ENCODE measurements at regions not wholly inside any gene's neighbourhood (a gene's known extent, or its start where the extent isn't known, plus 50 kb on each side); places are given as distances from the start of the nearest gene placed in this dataset.

DNA sequence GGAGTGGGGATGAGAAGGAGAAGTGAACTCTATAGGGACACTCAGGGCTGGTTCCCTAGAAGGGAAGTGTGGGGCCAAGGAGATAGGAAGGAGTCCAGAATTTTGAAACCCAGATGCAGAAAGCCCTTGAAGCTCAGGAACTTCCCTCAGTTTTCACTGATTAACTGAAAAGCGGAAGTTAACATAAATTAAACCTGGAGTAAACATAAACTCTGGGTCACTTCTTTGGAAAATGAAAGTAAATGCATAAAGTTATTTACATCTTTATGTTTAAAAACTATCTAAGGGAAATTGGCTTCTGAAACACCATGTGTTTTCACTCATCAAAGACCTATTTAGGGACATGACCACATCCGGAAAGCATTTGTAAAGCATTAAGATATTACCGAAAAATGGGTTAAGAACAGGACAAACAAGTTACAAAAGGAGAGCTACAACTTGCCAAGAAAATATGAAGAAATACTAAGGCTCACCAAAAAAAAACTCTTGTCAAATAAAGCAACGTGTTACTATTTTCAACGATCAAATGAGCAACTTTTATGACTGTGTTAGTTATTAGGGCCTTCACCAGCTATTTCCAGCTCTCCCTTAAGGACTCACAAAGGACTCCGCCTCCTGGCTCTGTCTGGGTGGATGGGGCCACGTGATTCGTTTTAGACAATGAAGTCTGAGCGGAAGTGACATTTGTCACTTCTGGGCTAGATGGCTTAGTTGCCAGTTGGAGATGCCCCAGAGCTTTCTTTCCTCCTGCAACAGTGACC lies 439.1 kb upstream of the ZNF507 start:
- TF ChIP-seq ZFX (IDR thresholded peaks at IDR 0.05; ENCODE audit: borderline replicate concordance), result no peak
- TF ChIP-seq, protein P1, sequence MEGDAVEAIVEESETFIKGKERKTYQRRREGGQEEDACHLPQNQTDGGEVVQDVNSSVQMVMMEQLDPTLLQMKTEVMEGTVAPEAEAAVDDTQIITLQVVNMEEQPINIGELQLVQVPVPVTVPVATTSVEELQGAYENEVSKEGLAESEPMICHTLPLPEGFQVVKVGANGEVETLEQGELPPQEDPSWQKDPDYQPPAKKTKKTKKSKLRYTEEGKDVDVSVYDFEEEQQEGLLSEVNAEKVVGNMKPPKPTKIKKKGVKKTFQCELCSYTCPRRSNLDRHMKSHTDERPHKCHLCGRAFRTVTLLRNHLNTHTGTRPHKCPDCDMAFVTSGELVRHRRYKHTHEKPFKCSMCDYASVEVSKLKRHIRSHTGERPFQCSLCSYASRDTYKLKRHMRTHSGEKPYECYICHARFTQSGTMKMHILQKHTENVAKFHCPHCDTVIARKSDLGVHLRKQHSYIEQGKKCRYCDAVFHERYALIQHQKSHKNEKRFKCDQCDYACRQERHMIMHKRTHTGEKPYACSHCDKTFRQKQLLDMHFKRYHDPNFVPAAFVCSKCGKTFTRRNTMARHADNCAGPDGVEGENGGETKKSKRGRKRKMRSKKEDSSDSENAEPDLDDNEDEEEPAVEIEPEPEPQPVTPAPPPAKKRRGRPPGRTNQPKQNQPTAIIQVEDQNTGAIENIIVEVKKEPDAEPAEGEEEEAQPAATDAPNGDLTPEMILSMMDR (IDR thresholded peaks at IDR 0.05), result no peak
- no peak overlapping the region for H3K27ac ChIP-seq

DNA sequence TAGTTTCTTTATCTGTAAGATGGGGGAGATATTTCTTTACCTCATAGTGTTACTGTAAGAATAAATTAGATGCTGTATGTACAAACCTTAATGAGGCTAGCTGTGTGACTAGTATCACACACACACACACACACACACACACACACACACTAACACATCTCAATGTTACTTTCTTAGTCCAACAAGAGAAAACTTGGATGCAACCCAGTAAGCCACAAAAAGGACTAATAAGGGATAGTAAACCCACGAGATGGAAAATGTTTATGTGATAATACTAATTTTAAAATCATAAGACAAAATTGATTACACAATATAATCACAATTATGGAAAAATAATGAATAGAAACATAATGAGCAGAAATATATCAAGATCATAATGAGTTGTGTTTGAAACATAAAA lies 437.7 kb upstream of the ZNF507 start:
- no peak overlapping the region for H3K27ac ChIP-seq
- TF ChIP-seq, protein P1 (IDR thresholded peaks at IDR 0.05), result no peak
- TF ChIP-seq ZFX (IDR thresholded peaks at IDR 0.05; ENCODE audit: borderline replicate concordance), result no peak

DNA sequence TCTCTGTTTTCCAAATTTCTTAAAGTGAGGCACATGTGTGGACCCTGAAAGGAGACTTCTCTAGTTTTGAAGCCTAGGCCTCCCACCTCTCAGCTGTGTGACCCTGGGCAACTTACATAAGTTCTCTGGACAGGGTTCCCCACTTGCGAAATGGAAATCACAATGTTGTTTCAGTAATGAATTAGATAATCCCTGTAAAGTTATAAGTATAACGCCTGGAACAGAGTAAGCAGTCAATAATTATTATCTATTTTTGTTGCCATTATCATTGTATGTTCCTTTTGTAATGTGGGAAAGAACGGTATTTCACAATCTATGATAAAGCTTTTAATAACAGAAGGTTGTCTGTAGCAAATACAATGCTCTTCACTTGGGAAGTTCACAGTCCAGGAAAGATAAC lies 437.3 kb upstream of the ZNF507 start:
- no peak overlapping the region for H3K27ac ChIP-seq
- TF ChIP-seq, protein P1 (IDR thresholded peaks at IDR 0.05), result no peak
- no peak for TF ChIP-seq ZFX (IDR thresholded peaks at IDR 0.05; ENCODE audit: borderline replicate concordance)

DNA sequence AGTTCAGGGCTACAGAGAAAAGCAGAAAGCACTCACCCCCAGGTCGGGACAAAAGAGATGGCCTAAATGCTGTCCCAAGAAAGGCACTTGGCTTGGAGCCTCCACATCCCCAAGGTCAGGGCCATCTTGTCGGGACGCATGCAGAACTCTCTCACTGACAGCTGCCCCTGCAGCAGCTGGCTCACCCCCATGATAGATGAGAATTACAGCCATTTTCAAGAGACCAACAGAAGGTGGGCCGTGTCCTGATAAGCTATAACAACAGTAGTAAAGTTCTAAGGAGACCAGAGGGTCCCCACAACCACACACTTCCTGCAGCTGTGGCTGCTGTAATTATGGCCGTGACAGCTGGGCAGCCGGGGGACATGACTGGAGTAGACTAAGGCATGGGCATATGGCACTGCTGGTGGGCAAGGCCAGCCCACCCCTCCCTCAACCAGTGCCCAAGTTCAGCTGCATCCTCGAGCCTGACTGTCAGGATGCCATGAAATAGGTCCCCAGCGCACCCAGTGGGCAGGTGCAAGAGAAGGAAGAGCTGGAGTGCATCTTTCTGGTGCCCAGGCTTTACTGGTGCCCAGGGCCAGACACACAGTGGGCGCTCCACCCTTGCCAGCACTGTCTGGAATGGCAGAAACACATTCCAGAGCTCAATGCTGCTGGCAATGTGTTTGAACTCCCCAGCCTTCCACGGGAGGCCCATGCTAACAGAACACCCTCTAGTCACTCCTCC lies 436.7 kb upstream of the ZNF507 start:
- no peak overlapping the region for H3K27ac ChIP-seq
- no peak for TF ChIP-seq ZFX (IDR thresholded peaks at IDR 0.05; ENCODE audit: borderline replicate concordance)
- TF ChIP-seq, protein P1 (IDR thresholded peaks at IDR 0.05), result no peak

DNA sequence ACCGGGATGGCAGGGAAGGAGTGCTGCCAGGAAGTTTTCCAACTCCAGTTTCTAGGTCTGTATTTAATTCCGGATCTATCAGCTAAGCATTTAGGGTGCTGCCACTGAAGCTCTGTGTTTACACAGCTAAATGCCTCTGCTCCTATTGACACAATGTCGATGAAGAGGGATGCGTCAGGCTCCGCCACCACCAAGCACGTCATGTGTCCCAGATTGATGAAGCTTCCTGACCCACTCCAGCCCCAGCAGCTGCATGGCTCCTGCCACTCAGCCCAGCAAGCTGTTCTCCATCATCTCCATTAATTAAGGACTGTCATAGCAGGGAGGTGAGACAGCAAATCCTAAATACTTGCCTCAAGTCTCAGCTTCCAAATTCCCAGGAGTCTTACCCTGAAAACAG lies 435.2 kb upstream of the ZNF507 start:
- H3K27ac ChIP-seq, result no peak overlapping the region
- TF ChIP-seq ZFX (IDR thresholded peaks at IDR 0.05; ENCODE audit: borderline replicate concordance), result no peak
- TF ChIP-seq, protein P1 (IDR thresholded peaks at IDR 0.05), result no peak

DNA sequence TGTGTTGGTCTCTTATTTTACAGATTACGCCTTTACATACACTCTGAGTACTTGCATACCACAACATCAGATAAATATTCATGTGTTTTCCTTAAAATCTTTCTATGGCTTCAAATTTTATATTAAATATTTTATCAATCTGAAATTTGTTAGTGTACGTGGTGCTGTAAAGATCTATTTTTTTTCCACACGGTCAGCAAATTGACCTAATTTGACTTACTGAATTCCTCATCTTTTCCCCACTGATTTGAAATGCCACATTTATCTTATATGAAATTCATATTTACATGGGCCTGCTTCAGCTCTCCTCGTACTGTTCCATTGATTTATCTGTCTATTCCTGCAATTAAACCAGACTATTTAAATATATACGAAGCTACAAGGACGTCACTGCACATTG lies 433.8 kb upstream of the ZNF507 start:
- H3K27ac ChIP-seq, result no peak overlapping the region
- no peak for TF ChIP-seq ZFX (IDR thresholded peaks at IDR 0.05; ENCODE audit: borderline replicate concordance)
- TF ChIP-seq, protein P1 (IDR thresholded peaks at IDR 0.05), result no peak

DNA sequence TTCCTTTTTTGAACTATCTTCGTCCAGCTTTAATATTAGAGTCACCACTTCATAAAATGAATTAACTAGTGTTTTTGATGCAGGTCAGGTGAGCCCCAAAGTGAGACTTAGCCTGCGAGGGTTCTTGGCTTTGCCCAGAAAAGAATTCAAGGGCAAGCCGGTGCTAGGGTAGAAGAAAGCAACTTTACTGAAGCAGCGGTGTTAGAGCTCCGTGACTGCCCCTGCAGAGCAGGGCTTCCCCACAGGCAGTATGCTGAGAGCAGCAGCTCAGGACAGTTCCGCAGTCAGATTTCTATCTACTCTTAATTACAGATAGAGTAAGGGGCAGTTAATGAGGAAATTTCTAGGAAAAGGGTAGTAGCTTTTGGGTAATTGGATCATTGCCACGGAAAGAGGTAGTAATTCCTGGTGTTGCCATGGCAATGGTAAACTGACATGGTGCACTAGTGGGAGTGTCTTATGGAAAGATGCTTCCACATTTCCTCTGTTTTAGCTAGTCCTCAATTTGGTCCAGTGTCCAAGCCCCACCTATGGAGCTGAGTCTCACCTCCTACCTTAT lies 432.2 kb upstream of the ZNF507 start:
- no peak for TF ChIP-seq ZFX (IDR thresholded peaks at IDR 0.05; ENCODE audit: borderline replicate concordance)
- TF ChIP-seq, protein P1 (IDR thresholded peaks at IDR 0.05), result no peak
- H3K27ac ChIP-seq, result no peak overlapping the region
